GM10248 (cell line): ENCODE measurements at regions not wholly inside any gene's neighbourhood (a gene's known extent, or its start where the extent isn't known, plus 50 kb on each side); places are given as distances from the start of the nearest gene placed in this dataset.

ENCODE experiments used
- CTCF ChIA-PET: fragments of 300-600 bp; sonication (Branson Sonifier 250); formaldehyde crosslinking; extraction: SDS; loops from one replicate; lab custom pipeline; 2021; ENCODE audit warnings: antibody characterized with exemption; lab: Yijun Ruan, JAX
- POLR2A ChIA-PET: fragments of 350-650 bp; sonication (Branson Sonifier 250); formaldehyde crosslinking; extraction: SDS; loops from one replicate; lab custom pipeline; 2020; ENCODE audit warnings: antibody characterized with exemption; lab: Yijun Ruan, JAX
- DNase-seq: peaks from one replicate; pipeline ENCODE4 v3.0.0; 2012; ENCODE audit errors: extremely low spot score
- CTCF ChIP-seq: IDR thresholded peaks from 2 replicates; pipeline ENCODE4 v1.5.1; 2012; ENCODE audit warnings: mild to moderate bottlenecking, low read depth; ENCODE audit errors: extremely low read depth, missing control alignments, control extremely low read depth

- ChIA-PET CTCF (no interaction called here), POLR2A (no interaction called here)
- TF ChIP-seq CTCF: no peak
- DNase-seq: no peak
Observed at GRCh38 chr10:105434970-105435369, 793.9 kb downstream of the SORCS3 start.

DNA sequence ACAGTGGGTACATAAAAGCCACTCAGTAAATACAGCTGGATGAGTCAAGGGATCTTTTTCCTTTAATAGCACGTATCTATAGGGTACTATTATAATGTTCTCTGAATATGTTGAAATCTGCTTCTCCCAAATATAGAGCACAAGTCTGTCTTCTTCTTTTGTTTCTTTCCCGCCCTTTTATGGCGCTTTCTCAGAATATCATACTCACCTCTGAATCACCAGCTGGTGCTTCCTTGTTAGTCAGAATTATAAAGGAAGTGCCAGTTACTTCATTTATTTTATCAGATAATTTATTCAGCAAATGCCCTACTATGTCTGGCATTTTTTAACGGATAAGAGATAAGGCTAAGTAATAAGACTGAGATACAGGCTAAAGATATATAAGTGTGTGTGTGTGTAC lies 772.9 kb downstream of the SORCS3 start:
- CTCF ChIA-PET: no interaction called here
- no peak for TF ChIP-seq CTCF
- DNase-seq: no peak
- POLR2A ChIA-PET: no interaction called here

- ChIA-PET CTCF (interaction anchor here (0.7 kb wide), 1 partner anchor 15 kb away, joined by 3 read pairs; no protein-coding TSS in a partner anchor), POLR2A (no interaction called here)
- no peak for TF ChIP-seq CTCF
- no peak for DNase-seq
Observed at GRCh38 chr10:105409370-105409769, 768.3 kb downstream of the SORCS3 start.

DNA sequence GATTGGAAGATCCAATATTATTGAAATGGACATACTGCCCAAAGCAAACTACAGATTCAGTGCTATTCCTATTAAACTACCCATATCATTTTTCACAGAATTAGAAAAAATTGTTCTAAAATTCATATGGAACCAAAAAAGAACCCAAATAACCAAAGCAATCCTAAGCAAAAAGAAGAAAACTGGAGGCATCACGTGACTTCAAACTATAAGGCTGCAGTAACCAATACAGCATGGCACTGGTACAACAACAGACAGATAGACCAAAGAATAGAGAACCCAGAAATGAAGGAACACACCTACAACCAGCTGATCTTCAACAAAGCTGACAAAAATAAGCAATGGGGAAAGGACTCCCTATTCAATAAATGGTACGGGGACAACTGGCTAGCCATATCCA lies 765.4 kb downstream of the SORCS3 start:
- POLR2A ChIA-PET: no interaction called here
- no peak for TF ChIP-seq CTCF
- CTCF ChIA-PET: no interaction called here
- DNase-seq: no peak

GRCh38 chr10:105398202-105398601 lies 757.1 kb downstream of the SORCS3 start:
- no peak for TF ChIP-seq CTCF
- CTCF ChIA-PET: no interaction called here
- DNase-seq: no peak
- POLR2A ChIA-PET: no interaction called here

DNA sequence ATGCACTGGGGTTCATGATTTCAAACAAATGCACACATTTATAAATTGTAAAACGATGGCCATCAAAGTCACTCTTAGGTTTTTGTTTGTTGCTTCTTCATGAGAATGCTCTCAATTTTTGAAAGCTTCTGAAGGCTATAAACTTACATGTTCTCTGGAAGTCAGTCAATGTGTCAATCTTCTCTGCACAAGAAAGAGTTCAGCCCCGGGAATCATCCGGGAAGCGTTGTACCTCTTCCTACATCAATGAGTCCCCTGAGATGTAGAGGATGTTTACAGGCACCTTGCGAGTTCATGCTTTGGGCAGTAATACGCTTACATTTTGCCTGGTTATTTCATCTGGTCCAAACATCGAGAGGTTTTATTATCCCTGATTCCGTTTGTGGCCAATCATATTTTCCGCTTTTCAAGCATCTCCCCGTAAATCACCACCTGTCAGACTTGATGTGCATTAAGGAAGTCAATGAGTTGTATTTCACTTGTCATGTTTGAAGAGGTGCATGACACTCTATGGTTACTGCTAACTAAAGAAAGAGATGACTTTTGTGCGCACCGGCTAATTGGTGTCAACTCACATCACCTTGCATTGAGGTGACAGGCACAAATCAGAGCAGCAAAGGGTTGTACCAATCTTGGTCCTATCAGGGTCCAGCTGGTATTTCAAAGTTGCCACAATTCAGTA lies 750.7 kb downstream of the SORCS3 start:
- TF ChIP-seq CTCF: no peak
- no peak for DNase-seq
- ChIA-PET POLR2A (no interaction called here), CTCF (no interaction called here)
